ENCODE measurements at regions not wholly inside any gene's neighbourhood (a gene's known extent, or its start where the extent isn't known, plus 50 kb on each side); places are given as distances from the start of the nearest gene placed in this dataset.

DNA sequence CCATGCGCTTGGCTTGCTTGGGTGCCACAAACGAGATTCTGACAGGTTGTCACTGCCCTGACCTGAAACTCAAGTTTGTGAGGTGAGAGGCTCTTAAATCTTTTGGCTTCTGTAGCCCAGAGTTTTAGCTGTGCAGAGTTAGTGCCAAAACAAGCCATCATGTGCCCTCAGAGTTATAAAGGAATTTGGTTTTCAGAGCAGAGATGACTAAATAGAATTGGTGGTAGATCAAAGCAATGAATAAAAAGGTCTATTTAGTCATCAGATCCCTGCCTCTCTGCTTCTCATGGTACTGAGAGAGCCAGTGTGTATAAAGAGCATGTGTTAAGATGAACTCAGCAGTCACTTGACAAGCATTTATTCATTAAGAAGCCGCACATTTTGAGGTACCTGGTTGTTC lies 207.5 kb upstream of the DPH6 start:
- H3K4me3 ChIP-seq (ENCODE audit: low read depth, low read length) = no peak overlapping the region
- TF ChIP-seq, protein P1, sequence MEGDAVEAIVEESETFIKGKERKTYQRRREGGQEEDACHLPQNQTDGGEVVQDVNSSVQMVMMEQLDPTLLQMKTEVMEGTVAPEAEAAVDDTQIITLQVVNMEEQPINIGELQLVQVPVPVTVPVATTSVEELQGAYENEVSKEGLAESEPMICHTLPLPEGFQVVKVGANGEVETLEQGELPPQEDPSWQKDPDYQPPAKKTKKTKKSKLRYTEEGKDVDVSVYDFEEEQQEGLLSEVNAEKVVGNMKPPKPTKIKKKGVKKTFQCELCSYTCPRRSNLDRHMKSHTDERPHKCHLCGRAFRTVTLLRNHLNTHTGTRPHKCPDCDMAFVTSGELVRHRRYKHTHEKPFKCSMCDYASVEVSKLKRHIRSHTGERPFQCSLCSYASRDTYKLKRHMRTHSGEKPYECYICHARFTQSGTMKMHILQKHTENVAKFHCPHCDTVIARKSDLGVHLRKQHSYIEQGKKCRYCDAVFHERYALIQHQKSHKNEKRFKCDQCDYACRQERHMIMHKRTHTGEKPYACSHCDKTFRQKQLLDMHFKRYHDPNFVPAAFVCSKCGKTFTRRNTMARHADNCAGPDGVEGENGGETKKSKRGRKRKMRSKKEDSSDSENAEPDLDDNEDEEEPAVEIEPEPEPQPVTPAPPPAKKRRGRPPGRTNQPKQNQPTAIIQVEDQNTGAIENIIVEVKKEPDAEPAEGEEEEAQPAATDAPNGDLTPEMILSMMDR (IDR thresholded peaks at IDR 0.05; ENCODE audit: insufficient read depth, low read length, missing control alignments) = no peak
- ChIA-PET CTCF (interaction anchor here (1.5 to 4.1 kb wide), 3 partner anchors 11 to 22 kb away, joined by 3 to 52 read pairs (median 51); no protein-coding TSS in a partner anchor), POLR2A (no interaction called here)
- DNase-seq (ENCODE audit: low read depth, low spot score) = no peak

DNA sequence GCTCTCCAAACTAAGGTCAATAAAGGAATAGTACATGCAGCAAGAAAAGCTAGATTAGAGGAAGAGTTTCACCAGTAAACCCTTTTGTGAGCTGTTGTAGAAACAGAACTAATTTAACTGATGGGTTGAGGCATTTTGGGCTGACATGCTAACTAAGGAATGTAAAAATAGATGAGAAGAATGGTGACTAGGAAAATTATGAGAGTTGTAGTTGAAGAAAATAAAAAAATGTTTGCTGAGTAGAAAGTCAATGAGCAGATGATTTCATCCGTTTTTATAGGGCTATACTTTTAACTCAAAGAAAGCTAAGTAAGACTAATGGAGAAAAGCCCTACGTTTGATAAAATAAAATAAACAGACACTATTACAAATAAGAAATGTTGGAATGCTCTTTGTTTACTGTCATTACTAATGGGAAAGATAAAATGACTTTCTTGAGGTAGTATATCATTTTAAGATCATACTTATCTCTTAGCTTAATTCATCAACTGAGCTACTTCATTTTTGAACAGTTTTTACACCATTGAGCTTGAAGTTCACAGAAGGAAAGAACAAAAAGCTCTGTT lies 209.4 kb upstream of the DPH6 start:
- DNase-seq (ENCODE audit: low read depth, low spot score) = no peak
- TF ChIP-seq, protein P1 (IDR thresholded peaks at IDR 0.05; ENCODE audit: insufficient read depth, low read length, missing control alignments) = no peak
- H3K4me3 ChIP-seq (ENCODE audit: low read depth, low read length) = no peak overlapping the region
- POLR2A ChIA-PET = interaction anchor here (0.5 kb wide), 1 partner anchor 115 kb away, joined by 3 read pairs; no protein-coding TSS in a partner anchor
- CTCF ChIA-PET = interaction anchor here (0.9 to 1.7 kb wide), 3 partner anchors 454 to 1379 kb away, joined by 3 to 6 read pairs (median 4); no protein-coding TSS in a partner anchor

DNA sequence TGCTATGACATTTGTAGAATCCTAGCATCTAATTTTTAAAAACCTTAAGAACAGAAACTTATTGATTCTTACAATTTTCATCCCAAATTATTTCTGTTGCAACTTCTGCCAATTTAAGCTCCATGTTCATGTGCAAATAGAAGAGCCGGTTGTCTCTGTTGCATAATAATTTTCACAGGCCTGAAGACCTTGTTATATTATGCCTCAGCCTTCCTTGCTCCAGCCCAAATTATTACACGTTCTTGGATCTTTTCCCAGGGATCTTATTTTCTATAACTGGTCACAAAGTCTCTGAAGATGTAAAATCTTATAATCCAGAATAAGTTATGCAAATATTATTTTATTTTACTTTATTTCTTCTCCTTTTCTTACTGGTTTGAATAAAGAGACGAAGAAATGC lies 210.7 kb upstream of the DPH6 start:
- no peak overlapping the region for H3K4me3 ChIP-seq (ENCODE audit: low read depth, low read length)
- TF ChIP-seq, protein P1 (IDR thresholded peaks at IDR 0.05; ENCODE audit: insufficient read depth, low read length, missing control alignments) = no peak
- no peak for DNase-seq (ENCODE audit: low read depth, low spot score)
- ChIA-PET CTCF (interaction anchor here (1.7 kb wide), 1 partner anchor 468 kb away, joined by 6 read pairs; no protein-coding TSS in a partner anchor), POLR2A (no interaction called here)

DNA sequence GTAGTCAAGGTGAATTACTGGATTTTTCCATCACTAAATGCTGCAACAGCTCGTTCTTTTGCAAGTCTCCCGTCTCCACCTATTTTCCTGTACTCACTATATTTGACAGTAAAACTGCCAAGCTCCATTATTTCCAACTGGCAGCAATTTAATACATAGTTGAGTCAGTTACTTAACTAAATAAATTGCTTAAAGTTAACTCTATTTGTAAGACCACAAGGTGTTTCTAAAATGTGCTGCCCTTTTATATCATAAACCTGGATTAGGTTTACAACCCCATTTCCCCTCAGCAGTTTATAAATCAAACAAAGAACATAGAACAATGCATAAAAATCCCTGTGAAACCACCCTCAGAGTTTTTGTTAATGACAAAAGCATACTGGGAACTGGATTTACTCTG lies 211.4 kb upstream of the DPH6 start:
- TF ChIP-seq, protein P1 (IDR thresholded peaks at IDR 0.05; ENCODE audit: insufficient read depth, low read length, missing control alignments) = no peak
- H3K4me3 ChIP-seq (ENCODE audit: low read depth, low read length) = no peak overlapping the region
- POLR2A ChIA-PET = no interaction called here
- CTCF ChIA-PET = no interaction called here
- no peak for DNase-seq (ENCODE audit: low read depth, low spot score)

DNA sequence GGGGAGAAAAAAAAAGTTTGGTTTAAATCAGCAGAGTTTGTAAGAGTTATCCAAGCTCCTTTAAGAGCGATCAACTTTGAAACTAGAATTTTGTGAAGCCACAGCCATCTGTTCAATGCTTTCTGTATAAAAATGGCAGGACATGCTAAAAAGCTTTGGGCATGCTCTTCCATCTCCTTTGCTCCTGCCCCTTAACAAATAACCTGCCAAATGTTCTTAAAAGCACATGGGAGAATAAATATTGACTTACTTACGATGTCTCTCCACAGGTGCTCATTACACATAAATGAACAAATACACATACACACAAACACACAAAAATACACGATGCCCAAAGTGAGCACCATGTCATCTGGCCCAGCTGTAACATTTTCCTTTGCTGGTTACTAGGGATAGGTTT lies 211.8 kb upstream of the DPH6 start:
- TF ChIP-seq, protein P1 (IDR thresholded peaks at IDR 0.05; ENCODE audit: insufficient read depth, low read length, missing control alignments) = no peak
- no peak for DNase-seq (ENCODE audit: low read depth, low spot score)
- H3K4me3 ChIP-seq (ENCODE audit: low read depth, low read length) = no peak overlapping the region
- CTCF ChIA-PET = no interaction called here
- POLR2A ChIA-PET = no interaction called here

DNA sequence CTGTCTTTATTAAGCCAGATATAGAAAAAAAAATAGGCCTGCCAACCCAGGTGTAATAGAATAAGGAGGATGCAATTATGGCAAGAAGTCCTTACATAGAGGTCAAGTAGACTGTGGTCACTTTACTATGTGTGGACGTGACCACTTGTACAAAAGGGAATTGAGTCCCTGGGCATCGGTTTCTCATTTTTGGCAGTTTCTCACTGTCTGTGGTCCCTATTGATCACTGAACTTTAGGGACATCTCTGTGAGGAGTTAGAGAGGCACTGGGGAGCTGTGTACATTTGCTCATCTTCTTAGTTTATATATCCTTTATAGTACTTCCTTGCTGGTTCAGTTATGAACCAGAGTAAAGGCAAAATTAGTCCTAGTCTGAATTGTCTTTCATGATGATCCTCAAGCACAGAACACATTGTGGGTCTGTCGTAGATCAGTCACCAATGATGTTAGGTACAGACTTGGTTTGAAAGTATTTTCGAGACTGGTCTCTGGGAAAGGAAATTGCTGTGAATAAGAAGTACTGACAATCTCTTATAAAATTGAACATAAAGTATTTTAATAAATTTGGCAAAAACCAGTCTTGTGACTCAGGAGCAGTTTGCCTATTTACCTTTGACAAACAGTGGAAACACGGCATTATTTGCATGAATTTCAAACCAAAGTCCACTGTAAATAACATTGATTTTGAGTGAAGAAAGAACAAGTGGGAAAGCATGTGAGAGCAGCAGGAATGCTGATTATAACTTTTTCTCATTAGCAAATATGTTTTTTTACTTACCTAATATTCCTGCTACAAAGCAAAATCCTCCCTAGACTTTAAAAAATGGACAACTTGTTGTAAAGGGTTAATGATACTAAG lies 218.9 kb upstream of the DPH6 start:
- POLR2A ChIA-PET = no interaction called here
- no peak for DNase-seq (ENCODE audit: low read depth, low spot score)
- TF ChIP-seq, protein P1 (IDR thresholded peaks at IDR 0.05; ENCODE audit: insufficient read depth, low read length, missing control alignments) = no peak
- CTCF ChIA-PET = interaction anchor here (0.6 to 6.8 kb wide), 2 partner anchors 13 to 444 kb away, joined by 3 to 51 read pairs; no protein-coding TSS in a partner anchor
- no peak overlapping the region for H3K4me3 ChIP-seq (ENCODE audit: low read depth, low read length)

All from AG04449 (cell line).